ENCODE measurements at regions not wholly inside any gene's neighbourhood (a gene's known extent, or its start where the extent isn't known, plus 50 kb on each side); places are given as distances from the start of the nearest gene placed in this dataset.

DNA sequence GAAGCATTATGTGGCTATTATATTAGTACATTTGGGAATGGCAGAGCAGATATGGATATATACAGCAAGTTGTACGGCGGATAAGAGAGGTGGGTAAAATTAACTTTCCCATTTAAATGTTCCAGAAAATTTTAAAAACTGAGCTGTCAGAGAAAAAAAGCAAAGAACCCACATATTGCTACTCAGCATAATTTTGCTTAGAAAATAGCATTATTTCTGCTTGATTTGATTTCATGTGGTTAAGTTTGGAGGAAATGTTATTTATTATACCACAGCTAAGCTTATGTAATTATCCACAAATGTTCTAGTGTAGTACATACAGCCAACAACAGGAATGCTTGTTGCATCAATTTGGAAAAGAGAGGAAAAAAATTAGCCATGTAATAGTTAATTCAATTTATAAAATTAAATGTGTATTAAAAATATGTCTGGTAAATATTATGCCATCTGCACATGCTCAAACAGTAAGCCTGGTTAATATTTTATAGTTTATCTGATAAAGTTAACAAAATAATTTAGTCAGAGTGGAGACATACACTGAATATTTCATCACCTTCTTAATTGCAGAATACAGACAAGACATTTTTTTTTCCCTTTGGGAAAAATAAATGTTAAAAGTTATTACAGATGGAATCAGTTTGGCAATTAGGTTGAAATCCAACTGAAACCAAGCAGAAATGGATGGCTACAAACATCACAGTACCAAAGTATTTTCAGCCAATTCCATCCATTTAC is 172.1 kb upstream of the ID4 start:
- TF ChIP-seq CTCF (IDR thresholded peaks at IDR 0.05) = no peak
- Histone ChIP-seq H3K9me3 (no peaks in the 10 kb centered on the region), H3K36me3 (no peaks in the 10 kb centered on the region), H3K4me3 (no peak overlapping the region), H3K27ac (no peak overlapping the region), H3K27me3 (no peaks in the 10 kb centered on the region), H3K4me1 (no peaks in the 10 kb centered on the region)
- intact Hi-C loops (cut with DNase I) = no loop called here
- no peak for ATAC-seq
- no peak for DNase-seq

DNA sequence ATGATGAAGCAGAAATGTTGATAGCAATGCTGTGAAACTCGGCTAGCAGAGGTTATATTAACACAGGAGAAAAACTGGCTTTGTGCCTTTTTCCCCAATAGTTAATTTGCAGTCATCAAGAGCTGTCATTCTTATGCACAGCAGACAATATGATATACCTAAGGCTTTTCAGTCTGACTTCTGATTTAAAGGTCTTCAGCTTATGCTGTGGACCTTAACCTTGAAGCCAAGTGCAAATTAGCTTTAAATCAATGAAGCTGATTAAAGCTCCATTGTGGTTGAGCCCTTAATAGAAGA is 171.6 kb upstream of the ID4 start:
- Histone ChIP-seq H3K4me1 (no peaks in the 10 kb centered on the region), H3K27ac (no peak overlapping the region), H3K27me3 (no peaks in the 10 kb centered on the region), H3K4me3 (no peak overlapping the region), H3K36me3 (no peaks in the 10 kb centered on the region), H3K9me3 (no peaks in the 10 kb centered on the region)
- DNase-seq (no peak), ATAC-seq (no peak)
- no peak for TF ChIP-seq CTCF (IDR thresholded peaks at IDR 0.05)
- intact Hi-C loops (cut with DNase I) = no loop called here

GRCh38 chr6:19668710-19669109 is 168.5 kb upstream of the ID4 start:
- Histone ChIP-seq H3K9me3 (no peaks in the 10 kb centered on the region), H3K27me3 (no peaks in the 10 kb centered on the region), H3K27ac (no peak overlapping the region), H3K4me3 (no peak overlapping the region), H3K4me1 (no peaks in the 10 kb centered on the region), H3K36me3 (no peaks in the 10 kb centered on the region)
- no peak for ATAC-seq
- no peak for DNase-seq
- no peak for TF ChIP-seq CTCF (IDR thresholded peaks at IDR 0.05)
- intact Hi-C loops (cut with DNase I) = no loop called here

GRCh38 chr6:19669206-19669605 is 168.0 kb upstream of the ID4 start:
- Histone ChIP-seq H3K36me3 (no peaks in the 10 kb centered on the region), H3K4me1 (no peaks in the 10 kb centered on the region), H3K27me3 (no peaks in the 10 kb centered on the region), H3K9me3 (no peaks in the 10 kb centered on the region), H3K4me3 (no peak overlapping the region), H3K27ac (no peak overlapping the region)
- ATAC-seq (no peak), DNase-seq (no peak)
- TF ChIP-seq CTCF (IDR thresholded peaks at IDR 0.05) = no peak
- intact Hi-C loops (cut with DNase I) = no loop called here

DNA sequence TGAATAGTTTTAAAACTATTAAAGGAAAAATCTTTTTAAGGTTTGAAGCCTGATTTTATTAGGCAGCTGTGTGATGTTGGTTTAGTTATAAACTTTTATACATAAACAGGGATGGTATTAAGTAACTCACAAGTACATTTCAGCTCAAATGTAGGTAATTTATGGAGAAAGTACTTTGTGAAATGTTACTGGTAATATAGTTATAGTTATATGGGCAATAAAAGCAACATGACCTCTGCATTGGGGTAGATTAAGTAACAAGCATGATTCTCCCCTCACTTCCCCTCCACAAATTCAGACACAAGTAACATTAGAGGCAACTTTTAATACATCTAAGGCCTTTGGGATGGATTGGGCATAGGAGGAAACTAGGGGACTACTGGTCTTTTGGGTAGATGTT is 154.3 kb upstream of the ID4 start:
- H3K36me3 ChIP-seq = no peaks in the 10 kb centered on the region
- no peaks in the 10 kb centered on the region for H3K27me3 ChIP-seq
- no peak for TF ChIP-seq CTCF (IDR thresholded peaks at IDR 0.05)
- no peaks in the 10 kb centered on the region for H3K4me1 ChIP-seq
- no peaks in the 10 kb centered on the region for H3K9me3 ChIP-seq
- intact Hi-C loops (cut with DNase I) = no loop called here
- no peak for DNase-seq
- no peak overlapping the region for H3K27ac ChIP-seq
- H3K4me3 ChIP-seq = no peak overlapping the region
- no peak for ATAC-seq
